Right atrium auricular region (tissue), 2 donors: ENCODE measurements at regions not wholly inside any gene's neighbourhood (a gene's known extent, or its start where the extent isn't known, plus 50 kb on each side); places are given as distances from the start of the nearest gene placed in this dataset.

ENCODE experiments used
- DNase-seq: peaks from one replicate; pipeline ENCODE4 v3.0.0-alpha.2; 2019; ENCODE audit warnings: low spot score
- H3K27ac ChIP-seq, 2 donors: fragments of 200-600 bp; sonication (generic); 1 replicate in 1 of 2; 2 replicates in 1 of 2; pipeline ENCODE4 v1.5.1; 2016 to 2019
- H3K27me3 ChIP-seq, 2 donors: fragments of 200-600 bp; sonication (generic); one replicate each; pipeline versions ENCODE4 v1.5.1 to v1.6.0; 2017 to 2019
- H3K36me3 ChIP-seq: fragments of 200-600 bp; sonication (generic); one replicate; pipeline ENCODE4 v1.5.1; 2016
- H3K4me1 ChIP-seq, 2 donors: fragments of 200-600 bp; sonication (generic); one replicate each; pipeline versions ENCODE4 v1.5.1 to v1.6.0; 2017 to 2019
- H3K4me3 ChIP-seq, 2 donors: fragments of 200-600 bp; sonication (generic); 1 replicate in 1 of 2; 2 replicates in 1 of 2; pipeline ENCODE4 v1.5.1; 2017 to 2019; ENCODE audit warnings: mild to moderate bottlenecking in 1 of 2, moderate library complexity in 1 of 2
- H3K9me3 ChIP-seq, 2 donors: fragments of 200-600 bp; sonication (generic); one replicate each; pipeline ENCODE4 v1.5.1; 2019
- CTCF ChIP-seq, 2 donors: fragments of 200-600 bp; sonication (generic); IDR thresholded peaks; one replicate each; pipeline ENCODE4 v1.5.1; 2019; ENCODE audit warnings: antibody characterized with exemption in 2 of 2

GRCh38 chr6:155580904-155581303 lies 125.3 kb upstream of the NOX3 start:
- H3K36me3 ChIP-seq, result no peaks in the 10 kb centered on the region
- no peak for TF ChIP-seq CTCF (IDR thresholded peaks at IDR 0.05)

GRCh38 chr6:155578251-155578650 lies 122.6 kb upstream of the NOX3 start:
- H3K9me3 ChIP-seq, result no peaks in the 10 kb centered on the region
- no peak for TF ChIP-seq CTCF (IDR thresholded peaks at IDR 0.05)
- DNase-seq, result no peak
- no peaks in the 10 kb centered on the region for H3K27me3 ChIP-seq
- H3K4me1 ChIP-seq, result no peaks in the 10 kb centered on the region
- H3K4me3 ChIP-seq, result no peak overlapping the region
- no peaks in the 10 kb centered on the region for H3K36me3 ChIP-seq
- H3K27ac ChIP-seq, result no peak overlapping the region

More at GRCh38 chr6:155580904-155581303, 125.3 kb upstream of the NOX3 start:
- no peak overlapping the region for H3K4me3 ChIP-seq
- no peaks in the 10 kb centered on the region for H3K27me3 ChIP-seq
- no peaks in the 10 kb centered on the region for H3K9me3 ChIP-seq
- no peak overlapping the region for H3K27ac ChIP-seq
- no peaks in the 10 kb centered on the region for H3K4me1 ChIP-seq
- no peak for DNase-seq

GRCh38 chr6:155561966-155562364 lies 106.3 kb upstream of the NOX3 start:
- no peaks in the 10 kb centered on the region for H3K4me1 ChIP-seq

GRCh38 chr6:155561257-155561965 lies 105.8 kb upstream of the NOX3 start:
- H3K36me3 ChIP-seq, result no peaks in the 10 kb centered on the region
- H3K4me3 ChIP-seq, result no peak overlapping the region
- TF ChIP-seq CTCF (IDR thresholded peaks at IDR 0.05), result no peak
- no peaks in the 10 kb centered on the region for H3K27me3 ChIP-seq
- H3K9me3 ChIP-seq, result no peaks in the 10 kb centered on the region
- no peak overlapping the region for H3K27ac ChIP-seq
- H3K4me1 ChIP-seq, result no peaks in the 10 kb centered on the region
- no peak for DNase-seq

More at GRCh38 chr6:155561966-155562364, 106.3 kb upstream of the NOX3 start:
- Histone ChIP-seq H3K27me3 (no peaks in the 10 kb centered on the region), H3K9me3 (no peaks in the 10 kb centered on the region), H3K27ac (no peak overlapping the region), H3K4me3 (no peak overlapping the region), H3K36me3 (no peaks in the 10 kb centered on the region)
- no peak for DNase-seq
- no peak for TF ChIP-seq CTCF (IDR thresholded peaks at IDR 0.05)

GRCh38 chr6:155549928-155550327 lies 94.3 kb upstream of the NOX3 start:
- DNase-seq, result no peak
- TF ChIP-seq CTCF (IDR thresholded peaks at IDR 0.05), result no peak
- H3K9me3 ChIP-seq, result no peaks in the 10 kb centered on the region
- H3K27me3 ChIP-seq, result no peaks in the 10 kb centered on the region
- no peaks in the 10 kb centered on the region for H3K4me1 ChIP-seq
- no peak overlapping the region for H3K4me3 ChIP-seq
- H3K36me3 ChIP-seq, result no peaks in the 10 kb centered on the region
- H3K27ac ChIP-seq, result no peak overlapping the region
